Lower leg skin (tissue), 3 donors: ENCODE measurements at regions not wholly inside any gene's neighbourhood (a gene's known extent, or its start where the extent isn't known, plus 50 kb on each side); places are given as distances from the start of the nearest gene placed in this dataset.

Experiments used
- CTCF ChIP-seq, 3 donors: fragments of 450-650 bp; IDR thresholded peaks; one replicate each; pipeline ENCODE4 v1.5.1; 2016; ENCODE audit warnings: antibody characterized with exemption in 3 of 3, mild to moderate bottlenecking in 3 of 3, moderate library complexity in 2 of 3
- POLR2A ChIP-seq, 2 donors: fragments of 450-650 bp; IDR thresholded peaks; one replicate each; pipeline ENCODE4 v1.6.1; 2016 to 2017; ENCODE audit warnings: antibody characterized with exemption in 2 of 2, mild to moderate bottlenecking in 1 of 2, moderate library complexity in 1 of 2

- TF ChIP-seq POLR2A (IDR thresholded peaks at IDR 0.05) (no peak), CTCF (IDR thresholded peaks at IDR 0.05) (no peak)
Measured at GRCh38 chr5:74401946-74402320, 238.6 kb downstream of the ENC1 start.
